ENCODE measurements at regions not wholly inside any gene's neighbourhood (a gene's known extent, or its start where the extent isn't known, plus 50 kb on each side); places are given as distances from the start of the nearest gene placed in this dataset.

DNA sequence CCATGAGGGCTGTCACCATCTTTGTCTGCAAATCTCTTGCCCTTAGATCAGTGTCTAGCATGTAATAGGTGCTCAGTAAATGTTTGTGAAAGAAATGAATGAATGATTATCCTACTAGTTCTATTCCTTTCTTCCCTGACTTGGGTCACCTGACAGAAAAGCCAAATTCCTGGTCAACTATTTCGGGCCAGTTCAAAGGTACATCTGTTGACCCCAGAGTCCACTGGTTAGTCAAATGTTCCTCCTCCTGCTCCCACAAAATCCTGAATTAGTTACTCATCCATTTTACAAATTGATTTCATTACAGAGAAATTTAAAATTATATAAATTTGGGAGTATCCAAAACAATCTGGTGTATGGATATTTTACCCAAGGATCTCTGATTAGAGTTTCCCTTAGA lies 124.7 kb upstream of the NAV2 start:
- H3K4me3 ChIP-seq (ENCODE audit: low read length) = no peak overlapping the region
- H3K9me3 ChIP-seq (ENCODE audit: low read length) = no peaks in the 10 kb centered on the region
- no peak for TF ChIP-seq EP300 (conservative IDR thresholded peaks at IDR 0.05; ENCODE audit: poor library complexity, severe bottlenecking)
- TF ChIP-seq RAD21 (conservative IDR thresholded peaks at IDR 0.05) = no peak
- no peak for TF ChIP-seq EZH2 (IDR thresholded peaks at IDR 0.05; ENCODE audit: borderline replicate concordance, insufficient read depth, low read length, poor library complexity, severe bottlenecking)
- TF ChIP-seq SMC3 (conservative IDR thresholded peaks at IDR 0.05; ENCODE audit: poor library complexity) = no peak
- TF ChIP-seq, protein P1, sequence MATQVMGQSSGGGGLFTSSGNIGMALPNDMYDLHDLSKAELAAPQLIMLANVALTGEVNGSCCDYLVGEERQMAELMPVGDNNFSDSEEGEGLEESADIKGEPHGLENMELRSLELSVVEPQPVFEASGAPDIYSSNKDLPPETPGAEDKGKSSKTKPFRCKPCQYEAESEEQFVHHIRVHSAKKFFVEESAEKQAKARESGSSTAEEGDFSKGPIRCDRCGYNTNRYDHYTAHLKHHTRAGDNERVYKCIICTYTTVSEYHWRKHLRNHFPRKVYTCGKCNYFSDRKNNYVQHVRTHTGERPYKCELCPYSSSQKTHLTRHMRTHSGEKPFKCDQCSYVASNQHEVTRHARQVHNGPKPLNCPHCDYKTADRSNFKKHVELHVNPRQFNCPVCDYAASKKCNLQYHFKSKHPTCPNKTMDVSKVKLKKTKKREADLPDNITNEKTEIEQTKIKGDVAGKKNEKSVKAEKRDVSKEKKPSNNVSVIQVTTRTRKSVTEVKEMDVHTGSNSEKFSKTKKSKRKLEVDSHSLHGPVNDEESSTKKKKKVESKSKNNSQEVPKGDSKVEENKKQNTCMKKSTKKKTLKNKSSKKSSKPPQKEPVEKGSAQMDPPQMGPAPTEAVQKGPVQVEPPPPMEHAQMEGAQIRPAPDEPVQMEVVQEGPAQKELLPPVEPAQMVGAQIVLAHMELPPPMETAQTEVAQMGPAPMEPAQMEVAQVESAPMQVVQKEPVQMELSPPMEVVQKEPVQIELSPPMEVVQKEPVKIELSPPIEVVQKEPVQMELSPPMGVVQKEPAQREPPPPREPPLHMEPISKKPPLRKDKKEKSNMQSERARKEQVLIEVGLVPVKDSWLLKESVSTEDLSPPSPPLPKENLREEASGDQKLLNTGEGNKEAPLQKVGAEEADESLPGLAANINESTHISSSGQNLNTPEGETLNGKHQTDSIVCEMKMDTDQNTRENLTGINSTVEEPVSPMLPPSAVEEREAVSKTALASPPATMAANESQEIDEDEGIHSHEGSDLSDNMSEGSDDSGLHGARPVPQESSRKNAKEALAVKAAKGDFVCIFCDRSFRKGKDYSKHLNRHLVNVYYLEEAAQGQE (IDR thresholded peaks at IDR 0.05; ENCODE audit: borderline replicate concordance) = no peak
- TF ChIP-seq POLR2AphosphoS5 (IDR thresholded peaks at IDR 0.05) = no peak
- no peak for TF ChIP-seq CTCF (IDR thresholded peaks at IDR 0.05; ENCODE audit: poor library complexity, severe bottlenecking)
- no peak for TF ChIP-seq MXI1 (conservative IDR thresholded peaks at IDR 0.05; ENCODE audit: poor library complexity, severe bottlenecking)
- TF ChIP-seq TAF1 (IDR thresholded peaks at IDR 0.05; ENCODE audit: low read depth) = no peak
- H2AFZ ChIP-seq (ENCODE audit: low read depth, low read length) = no peak overlapping the region
- no peaks in the 10 kb centered on the region for H3K79me2 ChIP-seq (replicated peaks; ENCODE audit: insufficient read depth, low read length)
- H3F3A ChIP-seq (ENCODE audit: insufficient read depth, low read length, poor library complexity, severe bottlenecking) = no peaks in the 10 kb centered on the region
- no peaks in the 10 kb centered on the region for H3K27me3 ChIP-seq (ENCODE audit: insufficient read depth, low read depth, low read length)
- no peak overlapping the region for H3K4me2 ChIP-seq (ENCODE audit: low read length)
- H3K9ac ChIP-seq (ENCODE audit: low read length) = no peak overlapping the region
- no peaks in the 10 kb centered on the region for H3K9me2 ChIP-seq (ENCODE audit: insufficient read depth, low read length)
- no peak overlapping the region for H3K27ac ChIP-seq (ENCODE audit: low read length)
- no peaks in the 10 kb centered on the region for H4K20me1 ChIP-seq (ENCODE audit: insufficient read depth)
- H3K36me3 ChIP-seq (ENCODE audit: insufficient read depth, low read length) = no peaks in the 10 kb centered on the region

GRCh38 chr11:19580646-19581045 lies 132.0 kb upstream of the NAV2 start:
- no peaks in the 10 kb centered on the region for H3K79me2 ChIP-seq (replicated peaks; ENCODE audit: insufficient read depth, low read length)
- no peak overlapping the region for H2AFZ ChIP-seq (ENCODE audit: low read depth, low read length)
- no peak overlapping the region for H3K27ac ChIP-seq (ENCODE audit: low read length)
- TF ChIP-seq RAD21 (conservative IDR thresholded peaks at IDR 0.05) (no peak), SMC3 (conservative IDR thresholded peaks at IDR 0.05; ENCODE audit: poor library complexity) (no peak), EP300 (conservative IDR thresholded peaks at IDR 0.05; ENCODE audit: poor library complexity, severe bottlenecking) (no peak)
- TF ChIP-seq, protein P1 (IDR thresholded peaks at IDR 0.05; ENCODE audit: borderline replicate concordance) = no peak
- H3K4me3 ChIP-seq (ENCODE audit: low read length) = no peak overlapping the region
- no peaks in the 10 kb centered on the region for H3K9me2 ChIP-seq (ENCODE audit: insufficient read depth, low read length)
- peaks cover 3% of the 10 kb centered on the region for H3F3A ChIP-seq (ENCODE audit: insufficient read depth, low read length, poor library complexity, severe bottlenecking)
- H3K9ac ChIP-seq (ENCODE audit: low read length) = no peak overlapping the region
- no peak overlapping the region for H3K4me2 ChIP-seq (ENCODE audit: low read length)
- H3K9me3 ChIP-seq (ENCODE audit: low read length) = no peaks in the 10 kb centered on the region
- no peaks in the 10 kb centered on the region for H3K36me3 ChIP-seq (ENCODE audit: insufficient read depth, low read length)
- H3K27me3 ChIP-seq (ENCODE audit: insufficient read depth, low read depth, low read length) = no peaks in the 10 kb centered on the region
- no peaks in the 10 kb centered on the region for H4K20me1 ChIP-seq (ENCODE audit: insufficient read depth)

All from neural cell (in vitro differentiated cells).